Activated CD8-positive, alpha-beta memory T cell treated with anti-CD3 and anti-CD28 coated beads, Interleukin-2, amount 10 ng/mL, durations not matched to agents 7 days and 5 days (primary cell): ENCODE measurements at regions not wholly inside any gene's neighbourhood (a gene's known extent, or its start where the extent isn't known, plus 50 kb on each side); places are given as distances from the start of the nearest gene placed in this dataset.

Source experiments
- ATAC-seq: fragments of 150-1000 bp; cut with Tn5 transposase; one replicate; pipeline ENCODE4 v1.10.0; 2021; ENCODE audit warnings: moderate library complexity
- CTCF ChIA-PET: fragments of 350-600 bp; sonication (Branson Sonifier 250); formaldehyde crosslinking; loops from one replicate; lab custom pipeline; 2021; ENCODE audit warnings: antibody characterized with exemption; lab: Charles Lee
- DNase-seq: peaks from one replicate; pipeline ENCODE4 v3.0.0-alpha.2; 2020
- H3K27ac Mint-ChIP-seq: one replicate; pipeline ENCODE4 v1.8.0; 2021; ENCODE audit warnings: mild to moderate bottlenecking, mixed read lengths
- H3K27me3 Mint-ChIP-seq: one replicate; pipeline ENCODE4 v1.8.0; 2021; ENCODE audit warnings: mixed read lengths
- H3K36me3 Mint-ChIP-seq: one replicate; pipeline ENCODE4 v1.8.0; 2021; ENCODE audit warnings: mild to moderate bottlenecking, mixed read lengths
- H3K4me1 Mint-ChIP-seq: one replicate; pipeline ENCODE4 v1.8.0; 2021; ENCODE audit warnings: mixed read lengths
- H3K4me3 Mint-ChIP-seq: one replicate; pipeline ENCODE4 v1.8.0; 2021; ENCODE audit warnings: mild to moderate bottlenecking, moderate library complexity, mixed read lengths
- H3K9me3 Mint-ChIP-seq: one replicate; pipeline ENCODE4 v1.8.0; 2022; ENCODE audit warnings: low read depth, mixed read lengths

- H3K36me3 Mint-ChIP-seq: no peaks in the 10 kb centered on the region
Observed at GRCh38 chr9:87259543-87260518, 237.8 kb upstream of the DAPK1 start.

DNA sequence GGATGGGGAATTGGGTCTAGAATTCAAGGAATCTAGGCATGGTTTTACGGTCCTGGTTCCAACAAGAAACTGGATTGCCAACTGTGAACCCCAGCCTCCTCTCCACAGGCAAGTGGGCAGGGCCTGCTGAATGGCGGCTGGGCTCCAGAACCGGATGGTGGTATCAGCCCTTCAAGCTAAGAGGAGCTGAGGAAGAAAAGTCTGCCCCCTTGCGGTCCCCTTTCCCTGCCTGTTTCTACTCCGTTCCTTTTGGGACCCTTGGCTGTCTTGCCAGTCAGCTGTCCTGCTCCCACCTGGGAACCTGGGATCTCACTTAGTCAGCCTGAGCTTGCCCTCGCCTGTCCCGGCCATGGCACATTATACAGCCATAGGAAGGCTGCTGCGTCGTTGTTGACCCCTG lies 234.4 kb upstream of the DAPK1 start:
- Mint-ChIP-seq H3K27ac (no peak overlapping the region), H3K9me3 (no peaks in the 10 kb centered on the region), H3K27me3 (no peaks in the 10 kb centered on the region), H3K36me3 (no peaks in the 10 kb centered on the region), H3K4me1 (no peaks in the 10 kb centered on the region), H3K4me3 (no peak overlapping the region)
- ATAC-seq: no peak
- CTCF ChIA-PET: no interaction called here
- DNase-seq: no peak

More at GRCh38 chr9:87259543-87260518, 237.8 kb upstream of the DAPK1 start:
- no peak overlapping the region for H3K27ac Mint-ChIP-seq
- CTCF ChIA-PET: no interaction called here
- no peaks in the 10 kb centered on the region for H3K27me3 Mint-ChIP-seq
- no peaks in the 10 kb centered on the region for H3K9me3 Mint-ChIP-seq
- H3K4me3 Mint-ChIP-seq: no peak overlapping the region
- DNase-seq (no peak), ATAC-seq (no peak)
- no peaks in the 10 kb centered on the region for H3K4me1 Mint-ChIP-seq

DNA sequence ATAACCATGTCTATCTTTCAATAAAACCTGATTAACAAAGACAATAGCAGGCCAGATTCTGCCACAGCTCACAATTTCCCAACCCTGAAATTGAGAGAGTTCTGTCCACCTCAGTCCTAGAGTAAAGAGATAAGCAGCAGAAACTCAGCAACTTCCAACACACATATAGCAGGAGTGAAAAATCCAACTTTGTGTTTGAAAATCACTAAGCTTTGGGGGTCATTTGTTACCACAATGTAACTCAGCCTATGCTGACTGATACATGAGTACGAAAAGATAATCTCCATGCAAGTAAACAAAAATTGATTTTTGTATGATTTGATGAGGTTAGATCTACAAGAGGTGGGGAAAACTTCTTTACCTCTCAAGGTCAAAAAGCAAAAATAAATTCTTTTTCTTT lies 231.0 kb upstream of the DAPK1 start:
- ATAC-seq (no peak), DNase-seq (no peak)
- H3K27ac Mint-ChIP-seq: no peak overlapping the region
- H3K9me3 Mint-ChIP-seq: no peaks in the 10 kb centered on the region
- no peak overlapping the region for H3K4me3 Mint-ChIP-seq
- no peaks in the 10 kb centered on the region for H3K36me3 Mint-ChIP-seq
- H3K4me1 Mint-ChIP-seq: no peaks in the 10 kb centered on the region
- H3K27me3 Mint-ChIP-seq: no peaks in the 10 kb centered on the region
- CTCF ChIA-PET: no interaction called here

GRCh38 chr9:87267251-87268070 lies 230.2 kb upstream of the DAPK1 start:
- ATAC-seq: no peak
- H3K9me3 Mint-ChIP-seq: no peaks in the 10 kb centered on the region
- CTCF ChIA-PET: no interaction called here
- DNase-seq: no peak
- H3K4me3 Mint-ChIP-seq: no peak overlapping the region
- H3K27ac Mint-ChIP-seq: no peak overlapping the region
- peaks cover 4% of the 10 kb centered on the region for H3K4me1 Mint-ChIP-seq
- no peaks in the 10 kb centered on the region for H3K36me3 Mint-ChIP-seq
- H3K27me3 Mint-ChIP-seq: peaks cover 4% of the 10 kb centered on the region

GRCh38 chr9:87269296-87270176 lies 228.1 kb upstream of the DAPK1 start:
- peaks cover 4% of the 10 kb centered on the region for H3K27me3 Mint-ChIP-seq
- no peak overlapping the region for H3K4me3 Mint-ChIP-seq
- H3K27ac Mint-ChIP-seq: no peak overlapping the region
- H3K4me1 Mint-ChIP-seq: peaks cover 4% of the 10 kb centered on the region
- H3K36me3 Mint-ChIP-seq: no peaks in the 10 kb centered on the region
- CTCF ChIA-PET: no interaction called here
- DNase-seq (no peak), ATAC-seq (no peak)
- H3K9me3 Mint-ChIP-seq: no peaks in the 10 kb centered on the region

- H3K4me3 Mint-ChIP-seq: no peak overlapping the region
- peaks cover 4% of the 10 kb centered on the region for H3K4me1 Mint-ChIP-seq
- no peak for DNase-seq
- CTCF ChIA-PET: interaction anchor here (1.2 kb wide), 1 partner anchor 322 kb away, joined by 3 read pairs; no protein-coding TSS in a partner anchor
- H3K27me3 Mint-ChIP-seq: peaks cover 4% of the 10 kb centered on the region
- no peak overlapping the region for H3K27ac Mint-ChIP-seq
- no peaks in the 10 kb centered on the region for H3K9me3 Mint-ChIP-seq
- no peak for ATAC-seq
- no peaks in the 10 kb centered on the region for H3K36me3 Mint-ChIP-seq
Observed at GRCh38 chr9:87270221-87270847, 227.3 kb upstream of the DAPK1 start.

GRCh38 chr9:87270848-87271234 lies 226.8 kb upstream of the DAPK1 start:
- peaks cover 4% of the 10 kb centered on the region for H3K27me3 Mint-ChIP-seq
- H3K36me3 Mint-ChIP-seq: no peaks in the 10 kb centered on the region
- DNase-seq (no peak), ATAC-seq (no peak)
- CTCF ChIA-PET: interaction anchor here (1.2 kb wide), 1 partner anchor 322 kb away, joined by 3 read pairs; no protein-coding TSS in a partner anchor
- no peaks in the 10 kb centered on the region for H3K9me3 Mint-ChIP-seq
- H3K4me1 Mint-ChIP-seq: peaks cover 6% of the 10 kb centered on the region
- no peak overlapping the region for H3K27ac Mint-ChIP-seq
- no peak overlapping the region for H3K4me3 Mint-ChIP-seq

DNA sequence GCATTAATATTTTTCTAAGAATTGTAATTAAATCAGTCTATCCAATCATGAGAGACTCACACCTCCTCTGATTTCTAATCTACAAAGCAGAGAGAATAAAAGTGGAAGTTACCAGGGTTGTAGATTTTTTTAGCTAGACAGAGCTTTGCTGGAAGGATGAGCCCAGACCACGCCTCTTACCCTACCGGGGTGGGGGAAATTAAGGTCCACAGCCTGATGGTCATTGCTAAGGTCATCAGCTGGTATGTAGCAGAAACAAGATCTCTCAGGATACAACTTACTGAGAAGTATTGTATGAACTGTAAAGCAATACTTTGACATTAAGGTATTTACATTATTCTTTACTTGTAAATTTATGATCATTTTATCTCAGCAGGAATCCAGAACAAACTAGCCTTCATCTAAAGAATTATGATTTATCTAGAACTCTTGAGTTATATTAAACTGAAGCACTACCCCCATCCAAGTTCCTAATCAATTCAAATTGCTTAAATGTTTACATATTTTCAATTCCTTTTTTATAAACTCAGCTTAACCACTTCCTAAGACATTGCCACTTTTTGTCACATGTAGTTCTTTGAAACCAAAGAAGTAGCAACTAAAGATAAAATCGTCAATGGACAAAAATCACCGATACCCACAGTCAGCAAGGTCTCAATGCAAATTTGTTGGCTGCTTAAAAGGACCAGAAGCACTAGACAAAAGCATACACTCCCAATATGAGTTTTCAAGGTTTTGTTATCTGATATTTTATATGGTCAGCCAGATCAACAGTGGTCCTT lies 225.8 kb upstream of the DAPK1 start:
- ATAC-seq (no peak), DNase-seq (no peak)
- Mint-ChIP-seq H3K27me3 (peaks cover 4% of the 10 kb centered on the region), H3K4me1 (peaks cover 13% of the 10 kb centered on the region), H3K36me3 (no peaks in the 10 kb centered on the region), H3K27ac (no peak overlapping the region), H3K9me3 (no peaks in the 10 kb centered on the region), H3K4me3 (no peak overlapping the region)
- CTCF ChIA-PET: no interaction called here

DNA sequence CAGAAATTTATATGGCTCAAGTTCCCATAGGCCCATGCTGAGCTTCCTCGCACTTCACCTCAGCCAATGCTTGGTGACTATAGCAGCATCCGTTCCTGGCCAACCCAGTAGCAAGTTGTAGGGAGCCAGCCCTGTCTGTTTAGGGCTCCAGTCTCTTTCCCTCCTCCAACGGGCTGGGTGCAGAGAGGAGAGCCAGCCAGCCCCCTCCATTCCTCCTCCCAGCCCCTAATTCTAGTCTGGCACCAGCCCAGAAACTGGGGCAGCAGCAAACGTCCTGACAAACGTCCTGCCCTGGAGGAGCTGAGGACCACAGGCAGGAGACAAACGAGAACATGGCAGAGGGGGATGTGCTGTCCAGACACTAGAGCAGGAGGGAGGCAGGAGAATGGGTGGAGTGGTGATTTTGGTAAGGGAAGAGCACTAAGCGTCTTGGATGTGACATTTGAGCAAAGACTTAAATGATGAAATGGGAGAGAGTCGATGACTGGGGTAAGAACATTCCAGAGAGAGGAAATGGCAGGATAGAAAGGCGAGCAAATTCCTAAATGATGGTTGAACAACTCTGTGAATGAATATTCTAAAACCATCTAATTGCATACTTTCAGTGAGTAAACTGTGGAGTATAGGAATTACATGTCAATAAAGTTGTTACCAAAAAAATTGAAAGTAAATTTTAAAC lies 222.5 kb upstream of the DAPK1 start:
- Mint-ChIP-seq H3K36me3 (no peaks in the 10 kb centered on the region), H3K4me3 (no peak overlapping the region), H3K9me3 (no peaks in the 10 kb centered on the region), H3K27me3 (peaks cover 4% of the 10 kb centered on the region), H3K27ac (no peak overlapping the region), H3K4me1 (peaks cover 19% of the 10 kb centered on the region)
- DNase-seq (no peak), ATAC-seq (no peak)
- CTCF ChIA-PET: no interaction called here

- peak; percentile 23 for ATAC-seq
- CTCF ChIA-PET: no interaction called here
- Mint-ChIP-seq H3K4me1 (peaks cover 19% of the 10 kb centered on the region), H3K27ac (peak overlapping the region; percentile 81), H3K9me3 (no peaks in the 10 kb centered on the region), H3K4me3 (peak overlapping the region; percentile 17), H3K36me3 (no peaks in the 10 kb centered on the region), H3K27me3 (peaks cover 4% of the 10 kb centered on the region)
- no peak for DNase-seq
Observed at GRCh38 chr9:87276327-87276841, 221.3 kb upstream of the DAPK1 start.

- Mint-ChIP-seq H3K4me1 (peaks cover 19% of the 10 kb centered on the region), H3K9me3 (no peaks in the 10 kb centered on the region), H3K36me3 (no peaks in the 10 kb centered on the region), H3K4me3 (peak overlapping the region; percentile 17), H3K27me3 (peaks cover 4% of the 10 kb centered on the region), H3K27ac (peak overlapping the region; percentile 81)
- ATAC-seq (peak; percentile 30), DNase-seq (peak; percentile 40)
- CTCF ChIA-PET: no interaction called here
Observed at GRCh38 chr9:87276851-87277261, 220.8 kb upstream of the DAPK1 start.
